ENCODE measurements at regions not wholly inside any gene's neighbourhood (a gene's known extent, or its start where the extent isn't known, plus 50 kb on each side); places are given as distances from the start of the nearest gene placed in this dataset.

DNA sequence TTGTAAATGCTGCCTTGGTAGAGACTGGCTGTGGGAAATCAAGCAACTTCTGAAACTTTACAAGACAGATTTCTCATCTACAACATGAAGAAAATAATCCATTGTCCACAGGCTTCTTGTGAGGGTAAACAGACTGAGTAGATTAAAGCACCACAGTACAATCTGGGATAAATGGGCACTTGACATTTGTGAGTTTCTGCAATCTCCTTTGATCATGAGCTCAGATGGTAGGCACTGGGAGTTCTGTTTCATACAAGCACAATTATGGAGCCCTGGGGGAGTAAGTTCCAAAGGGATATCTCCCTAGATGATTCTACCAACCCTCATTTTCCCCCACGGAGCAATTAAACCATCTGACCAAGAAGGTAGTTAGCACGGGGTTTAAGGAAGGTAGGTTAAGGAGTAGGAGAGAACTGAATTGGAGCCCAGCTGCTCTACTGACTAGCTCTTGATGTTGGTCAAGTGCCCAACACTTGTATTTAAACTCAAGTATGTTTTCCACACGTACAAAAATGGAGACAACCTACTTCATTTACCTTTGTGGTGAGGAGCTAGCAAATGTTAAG, 479.5 kb upstream of the TNC start:
- peak overlapping the region; percentile 32 for H3K4me3 ChIP-seq (ENCODE audit: low read depth, low read length)
- in situ Hi-C loops (cut with HindIII; ENCODE audit: low sequenced_read_pairs), result loop anchor here (25.0 kb wide), 1 partner anchor 1065 kb away; no protein-coding TSS in a partner anchor
- TF ChIP-seq, protein P1, sequence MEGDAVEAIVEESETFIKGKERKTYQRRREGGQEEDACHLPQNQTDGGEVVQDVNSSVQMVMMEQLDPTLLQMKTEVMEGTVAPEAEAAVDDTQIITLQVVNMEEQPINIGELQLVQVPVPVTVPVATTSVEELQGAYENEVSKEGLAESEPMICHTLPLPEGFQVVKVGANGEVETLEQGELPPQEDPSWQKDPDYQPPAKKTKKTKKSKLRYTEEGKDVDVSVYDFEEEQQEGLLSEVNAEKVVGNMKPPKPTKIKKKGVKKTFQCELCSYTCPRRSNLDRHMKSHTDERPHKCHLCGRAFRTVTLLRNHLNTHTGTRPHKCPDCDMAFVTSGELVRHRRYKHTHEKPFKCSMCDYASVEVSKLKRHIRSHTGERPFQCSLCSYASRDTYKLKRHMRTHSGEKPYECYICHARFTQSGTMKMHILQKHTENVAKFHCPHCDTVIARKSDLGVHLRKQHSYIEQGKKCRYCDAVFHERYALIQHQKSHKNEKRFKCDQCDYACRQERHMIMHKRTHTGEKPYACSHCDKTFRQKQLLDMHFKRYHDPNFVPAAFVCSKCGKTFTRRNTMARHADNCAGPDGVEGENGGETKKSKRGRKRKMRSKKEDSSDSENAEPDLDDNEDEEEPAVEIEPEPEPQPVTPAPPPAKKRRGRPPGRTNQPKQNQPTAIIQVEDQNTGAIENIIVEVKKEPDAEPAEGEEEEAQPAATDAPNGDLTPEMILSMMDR (IDR thresholded peaks at IDR 0.05; ENCODE audit: low read depth, low read length, missing control alignments), result no peak
- no peak for DNase-seq (ENCODE audit: low read depth)

GRCh38 chr9:115598751-115599150, 480.8 kb upstream of the TNC start:
- no peak for DNase-seq (ENCODE audit: low read depth)
- H3K4me3 ChIP-seq (ENCODE audit: low read depth, low read length), result no peak overlapping the region
- in situ Hi-C loops (cut with HindIII; ENCODE audit: low sequenced_read_pairs), result loop anchor here (25.0 kb wide), 1 partner anchor 1064 kb away; no protein-coding TSS in a partner anchor
- TF ChIP-seq, protein P1 (IDR thresholded peaks at IDR 0.05; ENCODE audit: low read depth, low read length, missing control alignments), result no peak

GRCh38 chr9:115599898-115600297, 481.9 kb upstream of the TNC start:
- TF ChIP-seq, protein P1 (IDR thresholded peaks at IDR 0.05; ENCODE audit: low read depth, low read length, missing control alignments), result no peak
- H3K4me3 ChIP-seq (ENCODE audit: low read depth, low read length), result no peak overlapping the region
- in situ Hi-C loops (cut with HindIII; ENCODE audit: low sequenced_read_pairs), result loop anchor here (25.0 kb wide), 1 partner anchor 1062 kb away; no protein-coding TSS in a partner anchor
- DNase-seq (ENCODE audit: low read depth), result no peak

DNA sequence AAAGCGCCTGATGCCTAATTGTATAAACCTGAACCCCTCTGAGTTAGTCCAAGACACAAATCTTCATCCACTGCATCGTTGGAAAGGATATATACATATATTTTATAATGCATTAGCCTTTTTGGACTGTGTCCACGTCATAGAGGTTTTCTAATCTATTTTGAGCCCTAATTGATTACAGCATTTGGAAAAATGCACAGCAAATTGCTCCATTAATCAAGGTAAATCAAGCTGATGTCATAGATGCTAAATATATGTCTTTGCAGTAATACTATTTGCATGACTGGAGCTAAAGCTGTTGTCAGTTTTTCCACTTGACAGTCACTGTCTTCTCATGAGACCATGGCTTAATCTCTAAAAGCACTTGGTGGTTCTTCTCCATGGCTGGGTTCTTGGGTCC, 483.5 kb upstream of the TNC start:
- TF ChIP-seq, protein P1 (IDR thresholded peaks at IDR 0.05; ENCODE audit: low read depth, low read length, missing control alignments), result no peak
- in situ Hi-C loops (cut with HindIII; ENCODE audit: low sequenced_read_pairs), result no loop called here
- DNase-seq (ENCODE audit: low read depth), result no peak
- no peak overlapping the region for H3K4me3 ChIP-seq (ENCODE audit: low read depth, low read length)

GRCh38 chr9:115604831-115605483, 487.0 kb upstream of the TNC start:
- TF ChIP-seq, protein P1 (IDR thresholded peaks at IDR 0.05; ENCODE audit: low read depth, low read length, missing control alignments), result no peak
- DNase-seq (ENCODE audit: low read depth), result peak; percentile 90
- in situ Hi-C loops (cut with HindIII; ENCODE audit: low sequenced_read_pairs), result no loop called here

DNA sequence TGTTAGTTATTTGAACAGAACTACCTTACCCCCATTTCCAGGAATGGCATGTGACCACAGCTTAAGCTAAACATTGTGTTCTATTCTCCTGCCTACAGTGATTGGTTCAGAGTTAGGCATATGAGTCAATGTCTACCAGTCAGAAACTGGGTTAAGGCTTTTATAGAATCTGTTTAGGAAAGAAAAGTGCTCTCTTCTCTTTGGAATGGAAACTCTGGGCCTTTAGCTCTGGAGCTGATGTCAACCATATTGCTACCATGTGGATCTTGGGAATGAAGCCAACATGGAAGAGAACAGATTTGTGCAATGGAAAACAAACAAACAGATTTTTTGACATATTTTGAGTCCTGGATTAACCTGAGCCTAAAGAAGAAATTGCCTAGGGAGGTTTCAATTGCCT, 488.9 kb upstream of the TNC start:
- TF ChIP-seq, protein P1 (IDR thresholded peaks at IDR 0.05; ENCODE audit: low read depth, low read length, missing control alignments), result no peak
- in situ Hi-C loops (cut with HindIII; ENCODE audit: low sequenced_read_pairs), result no loop called here
- no peak overlapping the region for H3K4me3 ChIP-seq (ENCODE audit: low read depth, low read length)
- no peak for DNase-seq (ENCODE audit: low read depth)

More at GRCh38 chr9:115604831-115605483, 487.0 kb upstream of the TNC start:
- H3K4me3 ChIP-seq (ENCODE audit: low read depth, low read length), result no peak overlapping the region

Data from astrocyte of the cerebellum (primary cell).